DOHH2 (cell line): ENCODE measurements at regions not wholly inside any gene's neighbourhood (a gene's known extent, or its start where the extent isn't known, plus 50 kb on each side); places are given as distances from the start of the nearest gene placed in this dataset.

Experiments used
- H3F3A ChIP-seq: fragments of 200-600 bp; sonication (generic), shearing (Covaris generic); 2 replicates; pipeline ENCODE4 v1.6.0; 2016; ENCODE audit warnings: antibody characterized with exemption, mild to moderate bottlenecking; ENCODE audit not compliant: control insufficient read depth, insufficient read depth
- H3K27ac ChIP-seq: fragments of 200-600 bp; sonication (generic); 2 replicates; pipeline ENCODE4 v1.5.1; 2014; ENCODE audit warnings: low read depth, mild to moderate bottlenecking, low read length, moderate library complexity
- H3K27me3 ChIP-seq: fragments of 200-600 bp; sonication (generic); 2 replicates; pipeline ENCODE4 v1.6.1; 2014; ENCODE audit warnings: mild to moderate bottlenecking, low read length, mixed read lengths; ENCODE audit not compliant: control insufficient read depth
- H3K36me3 ChIP-seq: fragments of 200-600 bp; sonication (generic); 2 replicates; pipeline ENCODE4 v1.6.1; 2014; ENCODE audit warnings: mild to moderate bottlenecking, low read length, moderate library complexity, mixed read lengths; ENCODE audit not compliant: control insufficient read depth
- H3K4me1 ChIP-seq: fragments of 200-600 bp; sonication (generic); 2 replicates; pipeline ENCODE4 v1.6.1; 2014; ENCODE audit warnings: mild to moderate bottlenecking, low read length, mixed read lengths; ENCODE audit not compliant: control insufficient read depth
- H3K4me2 ChIP-seq: fragments of 200-600 bp; sonication (generic); 2 replicates; pipeline ENCODE4 v1.6.0; 2014; ENCODE audit warnings: mild to moderate bottlenecking, low read length, moderate library complexity
- H3K4me3 ChIP-seq: fragments of 200-600 bp; sonication (generic); 2 replicates; pipeline ENCODE4 v1.5.1; 2014; ENCODE audit warnings: mild to moderate bottlenecking, low read length, mixed read lengths
- H3K79me2 ChIP-seq: fragments of 200-600 bp; sonication (generic); 2 replicates; pipeline ENCODE4 v1.6.1; 2014; ENCODE audit warnings: mild to moderate bottlenecking, low read length, mixed read lengths; ENCODE audit not compliant: control insufficient read depth
- H3K9me2 ChIP-seq: fragments of 200-600 bp; sonication (generic); replicated peaks from 2 replicates; pipeline ENCODE4 v1.6.1; 2014; ENCODE audit warnings: mild to moderate bottlenecking, low read length, mixed read lengths; ENCODE audit not compliant: control insufficient read depth
- H3K9me3 ChIP-seq: fragments of 200-600 bp; sonication (generic); 2 replicates; pipeline ENCODE4 v1.6.1; 2014; ENCODE audit warnings: antibody characterized with exemption, low read length, mixed read lengths; ENCODE audit not compliant: control insufficient read depth, insufficient read depth
- H4K20me1 ChIP-seq: fragments of 200-600 bp; sonication (generic); 2 replicates; pipeline ENCODE4 v1.6.0; 2014; ENCODE audit warnings: low read depth, mild to moderate bottlenecking, antibody characterized with exemption, low read length, moderate library complexity; ENCODE audit not compliant: control insufficient read depth, insufficient read depth
- CTCF ChIP-seq: fragments of 200-600 bp; sonication (generic); IDR thresholded peaks from one replicate; pipeline ENCODE4 v1.5.1; 2014; ENCODE audit warnings: antibody characterized with exemption, mild to moderate bottlenecking, low read depth, low read length; ENCODE audit not compliant: poor library complexity, severe bottlenecking
- EZH2phosphoT487 ChIP-seq: fragments of 200-600 bp; sonication (generic); IDR thresholded peaks from 2 replicates; pipeline ENCODE4 v1.6.1; 2017; ENCODE audit warnings: borderline replicate concordance, mild to moderate bottlenecking, antibody characterized with exemption, low read length, moderate library complexity, mixed read lengths

- Histone ChIP-seq H3K4me2 (no peak overlapping the region), H3K9me3 (no peaks in the 10 kb centered on the region), H3F3A (no peaks in the 10 kb centered on the region), H3K4me1 (no peaks in the 10 kb centered on the region), H3K79me2 (no peaks in the 10 kb centered on the region), H3K4me3 (no peak overlapping the region), H3K27ac (no peak overlapping the region), H3K9me2 (no peaks in the 10 kb centered on the region), H3K36me3 (no peaks in the 10 kb centered on the region), H3K27me3 (no peaks in the 10 kb centered on the region), H4K20me1 (no peaks in the 10 kb centered on the region)
- TF ChIP-seq EZH2phosphoT487, result no peak
- TF ChIP-seq CTCF, result no peak
Observed at GRCh38 chr2:65486802-65487201, 54.4 kb upstream of the SPRED2 start.

GRCh38 chr2:65486282-65486681, 53.9 kb upstream of the SPRED2 start:
- Histone ChIP-seq H3K4me2 (no peak overlapping the region), H3K79me2 (no peaks in the 10 kb centered on the region), H3K36me3 (no peaks in the 10 kb centered on the region), H3K9me2 (no peaks in the 10 kb centered on the region), H3K4me3 (no peak overlapping the region), H3K4me1 (no peaks in the 10 kb centered on the region), H4K20me1 (no peaks in the 10 kb centered on the region), H3K27ac (no peak overlapping the region), H3K9me3 (no peaks in the 10 kb centered on the region), H3K27me3 (no peaks in the 10 kb centered on the region), H3F3A (no peaks in the 10 kb centered on the region)
- TF ChIP-seq EZH2phosphoT487 (no peak), CTCF (no peak)

GRCh38 chr2:65485839-65486238, 53.4 kb upstream of the SPRED2 start:
- no peaks in the 10 kb centered on the region for H3K9me3 ChIP-seq
- no peak overlapping the region for H3K4me2 ChIP-seq
- TF ChIP-seq CTCF (no peak), EZH2phosphoT487 (no peak)
- no peaks in the 10 kb centered on the region for H3K36me3 ChIP-seq
- no peaks in the 10 kb centered on the region for H3K4me1 ChIP-seq
- no peaks in the 10 kb centered on the region for H3K79me2 ChIP-seq
- no peaks in the 10 kb centered on the region for H4K20me1 ChIP-seq
- H3F3A ChIP-seq, result no peaks in the 10 kb centered on the region
- H3K27ac ChIP-seq, result no peak overlapping the region
- no peak overlapping the region for H3K4me3 ChIP-seq
- H3K27me3 ChIP-seq, result no peaks in the 10 kb centered on the region
- no peaks in the 10 kb centered on the region for H3K9me2 ChIP-seq

- Histone ChIP-seq H3K79me2 (no peaks in the 10 kb centered on the region), H3K4me2 (no peak overlapping the region), H3K36me3 (no peaks in the 10 kb centered on the region), H3K4me3 (no peak overlapping the region), H4K20me1 (no peaks in the 10 kb centered on the region), H3K9me3 (no peaks in the 10 kb centered on the region), H3K27me3 (no peaks in the 10 kb centered on the region), H3K27ac (no peak overlapping the region), H3K4me1 (peaks cover 4% of the 10 kb centered on the region; the same call in 1 of the 2 replicates), H3K9me2 (no peaks in the 10 kb centered on the region), H3F3A (no peaks in the 10 kb centered on the region)
- TF ChIP-seq EZH2phosphoT487 (no peak), CTCF (no peak)
Observed at GRCh38 chr2:65483763-65484162, 51.4 kb upstream of the SPRED2 start.
